IMR-90 (cell line): ENCODE measurements at regions not wholly inside any gene's neighbourhood (a gene's known extent, or its start where the extent isn't known, plus 50 kb on each side); places are given as distances from the start of the nearest gene placed in this dataset.

Experiments used
- BHLHE40 ChIP-seq: fragments of 150-350 bp; IDR thresholded peaks from 2 replicates; pipeline ENCODE4 v1.6.1; 2016; ENCODE audit warnings: mild to moderate bottlenecking, low read depth, low read length
- FOS ChIP-seq: fragments of 150-350 bp; IDR thresholded peaks from 2 replicates; pipeline ENCODE4 v1.6.1; 2016; ENCODE audit warnings: low read depth, low read length
- POLR2A ChIP-seq: IDR thresholded peaks from 2 replicates; pipeline ENCODE4 v1.6.1; 2012; ENCODE audit warnings: mild to moderate bottlenecking, low read depth, low read length
- SMC3 ChIP-seq: fragments of 150-350 bp; IDR thresholded peaks from 2 replicates; pipeline ENCODE4 v1.6.1; 2016; ENCODE audit warnings: low read depth, mild to moderate bottlenecking, antibody characterized with exemption, low read length, moderate library complexity
- TF ChIP-seq, protein P1 (sequence below): conservative IDR thresholded peaks from 2 replicates; pipeline ENCODE4 v1.5.1; 2012; ENCODE audit warnings: mild to moderate bottlenecking, low read depth, low read length, improper control_type of control experiment

DNA sequence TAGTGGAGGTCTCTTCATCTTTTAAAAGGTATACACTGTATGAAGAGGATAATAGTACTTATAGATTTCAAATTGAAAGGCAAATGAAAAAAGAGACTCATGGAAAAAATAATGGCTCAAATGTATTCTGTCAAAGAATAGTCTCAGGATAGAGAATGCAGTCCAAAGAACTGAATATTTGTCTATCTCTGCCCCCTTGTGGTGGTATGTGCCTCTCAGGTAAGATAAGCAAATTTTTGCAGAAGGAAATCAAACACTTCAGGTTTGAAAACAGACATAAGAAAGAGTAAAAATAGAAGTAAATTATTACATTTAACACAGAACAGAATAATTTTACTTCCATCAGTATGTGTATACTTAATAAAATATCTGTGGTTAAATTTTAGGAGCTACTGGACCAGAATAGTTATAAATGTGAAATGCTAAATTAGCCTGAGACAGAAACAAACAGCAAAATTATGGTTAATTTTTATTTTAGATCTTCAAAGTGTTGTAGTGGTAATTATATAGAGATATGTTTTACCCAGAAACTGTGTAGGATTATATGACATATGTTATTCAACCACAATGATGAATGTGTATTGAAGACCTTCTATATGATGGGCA, 164.4 kb upstream of the PALMD start:
- TF ChIP-seq, protein P1, sequence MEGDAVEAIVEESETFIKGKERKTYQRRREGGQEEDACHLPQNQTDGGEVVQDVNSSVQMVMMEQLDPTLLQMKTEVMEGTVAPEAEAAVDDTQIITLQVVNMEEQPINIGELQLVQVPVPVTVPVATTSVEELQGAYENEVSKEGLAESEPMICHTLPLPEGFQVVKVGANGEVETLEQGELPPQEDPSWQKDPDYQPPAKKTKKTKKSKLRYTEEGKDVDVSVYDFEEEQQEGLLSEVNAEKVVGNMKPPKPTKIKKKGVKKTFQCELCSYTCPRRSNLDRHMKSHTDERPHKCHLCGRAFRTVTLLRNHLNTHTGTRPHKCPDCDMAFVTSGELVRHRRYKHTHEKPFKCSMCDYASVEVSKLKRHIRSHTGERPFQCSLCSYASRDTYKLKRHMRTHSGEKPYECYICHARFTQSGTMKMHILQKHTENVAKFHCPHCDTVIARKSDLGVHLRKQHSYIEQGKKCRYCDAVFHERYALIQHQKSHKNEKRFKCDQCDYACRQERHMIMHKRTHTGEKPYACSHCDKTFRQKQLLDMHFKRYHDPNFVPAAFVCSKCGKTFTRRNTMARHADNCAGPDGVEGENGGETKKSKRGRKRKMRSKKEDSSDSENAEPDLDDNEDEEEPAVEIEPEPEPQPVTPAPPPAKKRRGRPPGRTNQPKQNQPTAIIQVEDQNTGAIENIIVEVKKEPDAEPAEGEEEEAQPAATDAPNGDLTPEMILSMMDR = peak; percentile 83
- TF ChIP-seq SMC3 (peak; percentile 97), FOS (no peak), POLR2A (no peak), BHLHE40 (no peak)
